Pancreas (tissue), 10 donors: ENCODE measurements at regions not wholly inside any gene's neighbourhood (a gene's known extent, or its start where the extent isn't known, plus 50 kb on each side); places are given as distances from the start of the nearest gene placed in this dataset.

Experiments
- ATAC-seq, 4 donors: fragments of 200-7000 bp; cut with Tn5 transposase; one replicate each; pipeline versions ENCODE4 v1.8.0 to v1.9.1; 2020; ENCODE audit warnings: mild to moderate bottlenecking in 4 of 4, moderate library complexity in 4 of 4
- DNase-seq, 6 donors: peaks; one replicate each; pipeline ENCODE4 v3.0.0-alpha.2; 2020
- FAIRE-seq: peaks from 2 replicates; lab custom pipeline; 2012; peaks lifted over from hg19 to GRCh38; lab: Jason Lieb, UNC
- H3K27ac ChIP-seq, 4 donors: fragments of 200-600 bp; sonication (generic); 1 replicate in 3 of 4; 2 replicates in 1 of 4; pipeline versions ENCODE4 v1.5.0 to v1.8.0; 2020
- H3K27me3 ChIP-seq, 4 donors: fragments of 200-600 bp; one replicate each; pipeline ENCODE4 v1.8.0; 2021
- H3K36me3 ChIP-seq, 3 donors: fragments of 200-600 bp; sonication (generic) in 1 of 3; one replicate each; pipeline versions ENCODE4 v1.5.0 to v1.8.0; 2020 to 2021
- H3K4me1 ChIP-seq, 3 donors: fragments of 200-600 bp; one replicate each; pipeline ENCODE4 v1.8.0; 2021
- H3K4me3 ChIP-seq, 4 donors: fragments of 200-600 bp; sonication (generic) in 2 of 4; one replicate each; pipeline versions ENCODE4 v1.5.0 to v1.8.0; 2020 to 2021
- H3K9me3 ChIP-seq, 4 donors: fragments of 200-600 bp; one replicate each; pipeline ENCODE4 v1.8.0; 2021
- WGBS, 2 donors: extraction: QIAGEN DNeasy Blood & Tissue Kit; methylation state at CpG; one replicate each; pipeline ENCODE4 v1.1.7; 2013; 5-methylcytosine and 5-hydroxymethylcytosine counted together
- intact Hi-C, 3 donors: fragments of 100-400 bp; cut with DNase I; formaldehyde crosslinking; loops; one replicate each; pipeline versions ENCODE4 v1.11.1 to v1.14.2; 2022
- TF ChIP-seq, protein P1 (sequence below), 4 donors: fragments of 200-600 bp; sonication (generic) in 3 of 4; IDR thresholded peaks; one replicate each; pipeline versions ENCODE4 v1.5.0 to v1.8.0; 2021; ENCODE audit warnings: antibody characterized with exemption in 4 of 4
- donor health status: healthy with polysubstance abuse.
- donor health status: DM: no; HTN: no; CAD: no; lungs with moderate emphysema.
- donor health status: DM: no; HTN: no; CAD: no.
- donor health status: control.
- donor health status: control.
- donor health status: Bipolar disorder and iron deficiency.
- donor health status: DM: yes; HTN: yes; CAD: no.
- donor health status: DM: no; HTN: no; CAD: no.
- donor health status: DM: no; HTN: no; CAD: no.
- donor health status: DM: yes; HTN: yes; CAD: no.

DNA sequence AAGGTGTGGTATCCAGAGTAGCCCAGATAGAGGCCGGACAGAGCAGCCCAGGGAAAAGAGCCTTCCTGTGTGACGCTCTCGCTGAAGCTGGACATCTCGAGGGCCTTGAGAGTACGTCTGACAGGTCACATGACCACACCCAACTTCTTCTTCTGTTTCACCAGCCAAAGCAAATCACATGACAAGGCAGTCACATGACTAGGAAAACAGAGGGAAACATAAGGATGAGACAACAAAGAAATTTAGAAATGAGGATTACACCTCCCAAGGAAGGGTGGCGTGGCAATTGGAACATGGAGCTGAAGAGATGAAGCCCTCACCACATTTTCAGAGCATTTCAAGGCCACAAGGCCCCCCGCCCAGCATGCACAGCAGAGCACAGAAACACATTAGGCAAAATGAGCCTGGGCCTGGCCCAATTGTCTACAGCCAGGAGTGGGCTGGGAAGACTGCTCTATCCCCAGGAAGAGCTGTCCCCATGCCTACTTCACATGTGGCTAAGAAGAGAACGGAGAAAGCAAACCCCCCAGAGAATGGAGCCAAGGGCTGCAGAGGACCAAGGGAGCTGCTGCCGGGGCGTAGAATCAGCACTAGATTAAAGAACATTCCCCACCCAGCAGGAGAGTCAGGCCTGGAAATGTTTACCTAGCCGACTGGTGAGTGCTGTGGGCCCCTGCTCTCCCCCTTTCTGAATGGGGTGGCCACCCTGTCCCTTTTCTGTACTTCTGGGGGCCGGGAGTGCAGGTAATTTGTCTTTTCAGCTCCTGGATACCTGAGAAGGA lies 305.1 kb downstream of the NPHP4 start:
- no peak for FAIRE-seq
- WGBS, 2 donors, result 69 to 77% methylated on average over 12 of the region's 12 CpGs
- H3K4me1 ChIP-seq, result no peaks in the 10 kb centered on the region

DNA sequence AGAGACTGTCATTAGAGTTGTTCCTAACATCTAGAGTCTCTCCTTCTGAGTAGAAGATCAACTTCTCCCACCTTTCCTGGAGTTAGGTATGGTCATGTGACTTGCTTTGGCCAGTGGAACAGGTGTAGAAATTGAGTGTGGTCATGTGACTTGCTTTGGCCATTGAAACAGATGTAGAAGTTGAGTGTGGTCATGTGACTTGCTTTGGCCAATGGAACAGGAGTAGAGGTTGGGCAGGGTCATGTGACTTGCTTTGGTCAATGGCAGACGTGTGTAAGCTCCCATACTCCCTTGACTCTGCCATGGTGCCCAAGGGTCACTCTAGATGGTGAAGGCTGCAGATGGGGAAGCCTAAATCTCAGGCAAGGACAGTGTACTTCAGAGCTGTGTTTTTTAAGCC lies 306.0 kb downstream of the NPHP4 start:
- DNase-seq, result no peak
- H3K4me1 ChIP-seq, result no peaks in the 10 kb centered on the region
- no peaks in the 10 kb centered on the region for H3K27me3 ChIP-seq
- 67 to 69% methylated on average over 1 of the region's 1 CpG for WGBS, 2 donors
- H3K4me3 ChIP-seq, result no peak overlapping the region
- intact Hi-C loops, result no loop called here
- ATAC-seq, result no peak
- no peaks in the 10 kb centered on the region for H3K9me3 ChIP-seq
- H3K27ac ChIP-seq, result no peak overlapping the region
- H3K36me3 ChIP-seq, result no peaks in the 10 kb centered on the region
- FAIRE-seq, result no peak
- TF ChIP-seq, protein P1, sequence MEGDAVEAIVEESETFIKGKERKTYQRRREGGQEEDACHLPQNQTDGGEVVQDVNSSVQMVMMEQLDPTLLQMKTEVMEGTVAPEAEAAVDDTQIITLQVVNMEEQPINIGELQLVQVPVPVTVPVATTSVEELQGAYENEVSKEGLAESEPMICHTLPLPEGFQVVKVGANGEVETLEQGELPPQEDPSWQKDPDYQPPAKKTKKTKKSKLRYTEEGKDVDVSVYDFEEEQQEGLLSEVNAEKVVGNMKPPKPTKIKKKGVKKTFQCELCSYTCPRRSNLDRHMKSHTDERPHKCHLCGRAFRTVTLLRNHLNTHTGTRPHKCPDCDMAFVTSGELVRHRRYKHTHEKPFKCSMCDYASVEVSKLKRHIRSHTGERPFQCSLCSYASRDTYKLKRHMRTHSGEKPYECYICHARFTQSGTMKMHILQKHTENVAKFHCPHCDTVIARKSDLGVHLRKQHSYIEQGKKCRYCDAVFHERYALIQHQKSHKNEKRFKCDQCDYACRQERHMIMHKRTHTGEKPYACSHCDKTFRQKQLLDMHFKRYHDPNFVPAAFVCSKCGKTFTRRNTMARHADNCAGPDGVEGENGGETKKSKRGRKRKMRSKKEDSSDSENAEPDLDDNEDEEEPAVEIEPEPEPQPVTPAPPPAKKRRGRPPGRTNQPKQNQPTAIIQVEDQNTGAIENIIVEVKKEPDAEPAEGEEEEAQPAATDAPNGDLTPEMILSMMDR (IDR thresholded peaks at IDR 0.05), result no peak

More for the DNA sequence above, 305.1 kb downstream of the NPHP4 start:
- Histone ChIP-seq H3K27me3 (no peaks in the 10 kb centered on the region), H3K27ac (no peak overlapping the region), H3K9me3 (no peaks in the 10 kb centered on the region), H3K36me3 (no peaks in the 10 kb centered on the region), H3K4me3 (no peak overlapping the region)
- DNase-seq, result no peak
- TF ChIP-seq, protein P1 (IDR thresholded peaks at IDR 0.05), result no peak
- no peak for ATAC-seq
- intact Hi-C loops, result no loop called here

DNA sequence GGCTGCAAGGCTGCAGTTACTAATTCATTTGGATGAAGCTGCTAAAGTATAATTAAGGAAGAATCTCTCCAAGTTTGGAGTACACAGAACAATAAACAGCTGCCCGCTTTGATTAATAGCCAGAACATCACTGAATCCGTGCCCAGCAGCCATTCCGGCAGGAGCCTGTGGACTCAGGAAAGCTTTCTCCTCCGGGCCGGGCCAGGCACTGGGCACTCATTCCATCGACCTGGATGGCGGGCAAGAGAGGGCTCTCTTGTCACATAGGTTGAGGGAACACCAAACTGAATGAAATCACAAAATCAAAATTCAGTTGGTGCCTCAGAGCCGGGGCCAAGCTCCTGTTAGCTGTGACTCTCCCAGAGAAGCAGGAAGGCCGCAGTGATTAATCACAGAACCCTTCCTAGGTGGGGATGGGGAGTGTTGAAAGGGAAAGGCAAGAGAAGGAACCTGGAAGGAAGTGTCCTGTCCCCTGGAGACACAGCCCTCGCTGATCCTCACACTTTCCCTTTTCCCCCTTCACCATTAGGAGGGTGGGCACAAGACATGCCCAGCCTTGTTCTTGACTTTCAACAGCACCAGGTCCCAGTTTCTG lies 306.7 kb downstream of the NPHP4 start:
- H3K4me3 ChIP-seq, result no peak overlapping the region
- TF ChIP-seq, protein P1 (IDR thresholded peaks at IDR 0.05), result no peak
- H3K9me3 ChIP-seq, result no peaks in the 10 kb centered on the region
- H3K27ac ChIP-seq, result no peak overlapping the region
- WGBS, 2 donors, result 63 to 71% methylated on average over 10 of the region's 10 CpGs
- no peaks in the 10 kb centered on the region for H3K4me1 ChIP-seq
- H3K36me3 ChIP-seq, result no peaks in the 10 kb centered on the region
- FAIRE-seq, result no peak
- no peak for DNase-seq
- H3K27me3 ChIP-seq, result no peaks in the 10 kb centered on the region
- no peak for ATAC-seq
- intact Hi-C loops, result no loop called here

DNA sequence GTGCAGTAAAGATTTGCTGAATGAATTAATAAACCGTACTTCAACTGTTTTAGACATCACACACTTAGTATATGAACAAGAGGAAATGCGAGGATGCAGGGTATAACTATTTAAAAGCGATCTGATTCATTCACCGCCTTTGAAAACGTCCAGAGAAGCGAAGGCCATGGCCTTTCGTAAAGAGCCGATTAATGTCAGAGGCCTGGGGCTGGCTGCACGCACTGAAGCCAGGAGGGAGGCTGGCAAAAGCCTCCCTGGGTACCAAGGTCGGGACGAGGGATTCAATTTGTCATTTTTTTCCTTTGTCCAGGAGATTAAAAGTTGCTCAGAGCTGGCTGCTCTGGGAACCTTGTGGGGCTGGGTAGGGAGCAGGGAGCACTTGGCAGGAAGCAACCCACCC lies 307.4 kb downstream of the NPHP4 start:
- Histone ChIP-seq H3K27me3 (no peaks in the 10 kb centered on the region), H3K9me3 (no peaks in the 10 kb centered on the region), H3K4me1 (no peaks in the 10 kb centered on the region), H3K4me3 (no peak overlapping the region), H3K36me3 (no peaks in the 10 kb centered on the region), H3K27ac (no peak overlapping the region)
- no peak for DNase-seq
- no peak for FAIRE-seq
- WGBS, 2 donors, result 56 to 61% methylated on average over 11 of the region's 11 CpGs
- TF ChIP-seq, protein P1 (IDR thresholded peaks at IDR 0.05), result no peak
- intact Hi-C loops, result no loop called here
- ATAC-seq, result no peak

DNA sequence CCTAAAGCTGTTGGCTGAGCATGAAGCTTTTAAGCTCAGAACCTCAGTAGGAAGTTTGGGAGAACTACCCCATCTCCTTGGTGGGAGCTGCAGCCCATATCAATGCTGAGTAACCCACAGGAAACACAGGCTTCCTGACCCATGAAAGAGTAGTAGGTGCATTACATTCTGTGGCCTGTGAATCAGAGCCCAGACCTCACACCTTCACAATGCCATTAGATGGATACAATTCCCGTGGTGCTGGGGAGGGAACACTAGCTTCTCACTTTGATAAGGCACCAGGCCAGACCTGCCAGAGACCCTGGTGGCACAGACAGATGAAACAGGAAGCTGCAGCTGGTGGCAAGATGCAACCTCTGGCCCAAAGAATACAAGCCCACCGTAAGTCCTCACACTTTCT lies 308.8 kb downstream of the NPHP4 start:
- Histone ChIP-seq H3K4me1 (no peaks in the 10 kb centered on the region), H3K27ac (no peak overlapping the region), H3K9me3 (no peaks in the 10 kb centered on the region), H3K4me3 (no peak overlapping the region), H3K36me3 (no peaks in the 10 kb centered on the region), H3K27me3 (no peaks in the 10 kb centered on the region)
- DNase-seq (no peak), FAIRE-seq (no peak), ATAC-seq (no peak)
- WGBS, 2 donors, result 45 to 63% methylated on average over 2 of the region's 2 CpGs
- TF ChIP-seq, protein P1 (IDR thresholded peaks at IDR 0.05), result no peak
- intact Hi-C loops, result no loop called here
